COLO668 (cell line): ENCODE measurements at regions not wholly inside any gene's neighbourhood (a gene's known extent, or its start where the extent isn't known, plus 50 kb on each side); places are given as distances from the start of the nearest gene placed in this dataset.
"Not testable (repeated sequence)": the region's sequence is repeated elsewhere in the genome, so short reads cannot be mapped to it uniquely, and the experiment has no call there.

ENCODE experiments used
- DNase-seq: peaks from one replicate; lab custom pipeline; 2025; ENCODE audit not compliant: unreplicated experiment; lab: John Stamatoyannopoulos, UW

DNA sequence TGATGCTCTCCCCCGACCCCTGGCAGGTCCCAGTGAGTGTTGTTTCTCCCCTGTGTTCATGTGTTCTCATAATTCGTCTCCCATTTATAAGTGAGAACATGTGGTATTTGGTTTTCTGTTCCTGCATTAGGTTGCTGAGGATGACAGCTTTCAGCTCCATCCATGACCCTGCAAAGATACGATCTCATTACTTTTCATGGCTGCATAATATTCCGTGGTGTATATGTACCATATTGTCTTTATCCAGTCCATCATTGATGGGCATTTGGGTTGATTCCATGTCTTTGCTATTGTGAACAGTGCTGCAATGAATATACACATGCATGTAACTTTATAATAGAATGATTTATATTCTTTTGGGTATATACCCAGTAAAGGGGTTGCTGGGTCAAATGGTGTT is 321.5 kb downstream of the EMP1 start:
- not testable (repeated sequence) for DNase-seq

DNA sequence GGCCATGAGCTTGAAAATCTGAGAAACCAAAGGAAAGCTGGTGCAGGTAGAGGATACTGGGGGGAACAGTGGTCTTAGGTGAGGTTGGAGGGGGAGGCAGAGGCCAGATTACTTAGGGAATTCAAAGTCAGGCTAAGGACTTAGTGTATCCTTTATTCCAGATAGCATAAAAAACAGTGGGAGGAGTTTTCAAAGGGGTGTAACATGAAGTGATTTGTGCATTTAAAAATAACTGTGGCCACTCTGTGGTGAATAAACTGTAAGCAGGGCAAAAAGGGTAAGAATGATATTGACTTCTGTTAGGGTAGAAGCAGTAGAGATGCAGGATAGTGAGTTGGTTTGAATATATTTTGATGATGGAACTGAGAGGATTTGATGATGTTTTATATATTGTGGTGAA is 313.2 kb downstream of the EMP1 start:
- no peak for DNase-seq

DNA sequence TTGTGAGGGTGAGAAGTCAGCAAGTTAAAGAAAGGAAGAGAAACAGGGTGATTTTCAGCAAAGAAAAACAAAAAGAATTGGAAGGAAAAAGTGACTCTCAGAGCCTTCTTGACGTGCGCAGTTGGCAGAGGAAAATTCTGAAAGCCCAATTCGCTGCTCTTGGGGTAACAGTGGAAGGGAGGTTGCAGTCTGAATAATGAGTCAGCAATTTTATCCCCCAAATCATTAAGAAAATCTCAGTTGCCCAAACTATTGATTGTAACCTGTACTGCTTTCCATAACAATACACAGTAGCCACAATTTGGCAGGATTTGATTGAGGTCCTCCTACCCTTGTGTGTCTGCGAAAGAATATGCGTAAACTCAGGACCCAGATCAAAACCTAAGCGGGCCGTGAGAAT is 309.1 kb downstream of the EMP1 start:
- no peak for DNase-seq

DNA sequence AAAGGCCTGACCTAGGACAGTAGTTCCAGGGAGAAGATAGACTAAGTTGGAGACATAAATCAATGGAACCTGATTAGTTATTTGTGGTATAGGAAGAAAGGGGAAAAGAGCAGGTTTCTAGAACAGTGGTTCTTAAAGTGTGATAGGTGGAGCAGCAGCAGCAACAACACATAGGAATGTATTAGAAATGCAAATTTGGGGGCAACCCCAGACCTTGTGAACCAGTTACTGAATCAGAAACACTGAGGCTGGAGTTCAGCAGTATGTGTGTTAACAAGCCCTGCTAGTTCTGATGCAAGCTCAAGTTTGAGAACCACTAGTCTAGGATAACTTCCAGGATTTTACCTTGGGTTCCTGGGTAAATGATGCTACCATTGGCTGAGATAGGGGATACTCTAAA is 308.7 kb downstream of the EMP1 start:
- DNase-seq: no peak

DNA sequence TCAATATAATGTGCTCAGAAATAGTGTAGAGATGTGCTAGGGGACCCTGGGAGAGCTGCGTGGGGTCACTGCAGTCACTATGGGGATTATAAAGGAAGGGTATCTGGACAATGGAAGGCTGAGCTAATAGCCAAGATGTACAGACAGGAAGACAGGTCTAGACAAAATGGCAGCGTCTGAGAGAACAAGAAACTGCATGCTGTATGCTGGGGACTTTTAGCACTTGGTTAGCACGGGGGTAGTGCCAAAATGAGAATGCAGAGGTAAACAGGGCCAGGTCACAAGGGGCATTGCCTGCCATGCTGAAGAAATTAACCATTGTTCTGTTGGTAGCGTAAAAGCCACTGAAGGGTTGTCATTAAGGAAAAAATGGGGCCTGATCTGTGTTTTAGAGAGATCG is 308.2 kb downstream of the EMP1 start:
- DNase-seq: no peak

DNA sequence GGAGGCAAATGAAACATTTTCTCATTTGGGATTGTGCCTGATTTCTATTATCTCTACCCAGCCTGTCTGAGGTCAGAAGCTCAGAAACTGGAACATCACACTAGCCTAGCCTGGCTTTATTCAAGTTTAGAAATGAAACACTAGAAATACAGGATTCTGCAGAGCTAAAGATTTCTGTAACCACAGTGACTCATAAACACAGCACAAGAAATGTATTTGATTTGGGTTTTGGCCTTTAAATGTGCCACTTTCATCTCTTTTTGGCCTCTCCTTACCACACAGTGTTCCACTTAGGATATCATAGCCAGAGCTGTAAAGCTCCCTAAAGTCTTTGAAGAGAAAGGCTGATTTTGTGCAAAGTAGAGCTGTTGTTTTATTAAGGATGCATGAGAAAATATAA is 307.5 kb downstream of the EMP1 start:
- no peak for DNase-seq

DNA sequence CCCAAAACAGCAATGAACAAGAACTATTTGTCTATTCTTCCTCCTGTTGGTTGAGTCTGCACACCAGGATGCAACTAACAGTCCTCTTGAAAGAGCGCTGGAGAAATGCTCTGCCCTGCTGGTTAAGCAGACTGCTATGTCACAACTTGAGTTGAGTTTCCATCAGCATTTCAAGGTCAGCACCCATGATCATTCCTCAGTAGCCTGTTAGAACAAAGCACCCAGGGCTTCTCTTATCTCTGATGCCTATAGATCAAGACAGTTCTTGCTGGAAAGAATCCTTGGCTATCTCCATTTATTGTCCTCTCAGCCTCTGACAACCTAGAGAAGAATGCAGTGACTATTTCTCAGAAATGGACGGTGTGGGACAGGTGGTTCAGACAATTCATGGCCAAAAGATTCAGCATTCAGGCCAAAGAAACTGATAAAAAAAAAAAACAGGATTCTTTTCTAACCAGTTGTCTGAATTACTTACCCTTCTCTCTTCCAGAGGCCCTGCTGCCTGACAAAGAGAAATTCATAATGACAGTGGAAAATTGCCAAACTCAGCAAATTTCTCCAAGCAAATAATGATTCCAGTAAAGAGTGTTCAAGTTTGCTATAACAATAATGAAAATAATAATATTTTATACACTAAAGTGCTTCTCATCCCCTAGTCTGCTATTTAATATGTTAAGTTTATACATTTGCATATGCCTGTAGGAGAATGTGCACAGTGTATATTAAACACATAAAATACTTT is 306.7 kb downstream of the EMP1 start:
- DNase-seq: no peak

DNA sequence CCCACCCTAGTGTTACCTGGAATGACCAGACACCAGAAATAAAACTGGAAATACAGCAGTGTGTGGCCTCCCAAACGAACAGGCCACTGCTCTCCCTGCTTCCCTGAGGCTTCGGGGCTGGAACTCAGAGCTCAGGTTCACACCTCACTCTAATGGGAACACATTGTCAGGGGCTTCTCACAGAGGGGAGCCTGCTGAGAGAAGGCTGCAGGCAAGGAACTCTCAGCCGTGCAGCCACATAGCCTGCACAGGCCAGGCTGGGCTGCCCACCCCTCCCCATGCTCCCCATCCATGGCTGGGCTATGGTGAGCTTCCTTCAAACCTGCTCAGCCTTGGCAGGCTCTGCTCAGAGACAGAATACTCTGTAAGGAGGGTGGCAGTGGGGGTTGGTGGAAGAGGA is 302.5 kb downstream of the EMP1 start:
- DNase-seq: no peak

DNA sequence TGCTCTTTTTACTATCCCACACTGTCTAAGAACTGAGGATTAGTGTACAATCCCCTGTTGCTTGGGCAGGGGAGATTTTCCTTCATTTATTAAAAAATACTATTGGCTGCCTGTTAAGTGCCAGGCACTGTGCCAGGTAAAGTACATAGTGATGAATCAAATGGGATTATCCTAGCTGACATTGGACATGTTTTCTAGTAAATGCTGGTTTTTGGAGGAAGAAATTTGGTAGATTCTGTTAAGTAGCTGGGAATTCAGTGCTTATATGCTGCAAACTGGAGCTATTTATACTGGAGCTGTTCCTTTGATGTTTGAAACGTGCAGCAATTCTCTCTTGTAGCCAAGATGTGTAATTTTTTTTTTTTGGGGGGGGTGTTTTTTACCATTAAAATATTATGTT is 299.6 kb downstream of the EMP1 start:
- DNase-seq: no peak

DNA sequence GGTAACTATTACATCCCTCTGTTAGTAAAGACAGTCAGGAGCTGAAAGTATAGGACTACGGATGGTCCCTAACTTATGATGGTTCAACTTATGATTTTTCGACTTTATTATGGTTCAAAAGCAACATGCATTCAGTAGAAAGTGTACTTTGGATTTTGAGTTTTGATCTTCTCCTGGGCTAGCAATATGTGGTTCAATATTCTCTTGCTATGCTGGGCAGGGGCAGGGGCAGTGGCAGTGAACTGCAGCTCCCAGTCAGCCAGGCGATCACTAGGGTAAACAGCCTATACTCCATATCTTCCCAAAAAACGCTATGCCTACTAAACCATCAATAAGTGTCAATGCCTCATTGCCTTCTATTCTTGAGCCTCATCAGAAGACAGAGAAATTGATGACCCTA is 292.7 kb downstream of the EMP1 start:
- DNase-seq: no peak

DNA sequence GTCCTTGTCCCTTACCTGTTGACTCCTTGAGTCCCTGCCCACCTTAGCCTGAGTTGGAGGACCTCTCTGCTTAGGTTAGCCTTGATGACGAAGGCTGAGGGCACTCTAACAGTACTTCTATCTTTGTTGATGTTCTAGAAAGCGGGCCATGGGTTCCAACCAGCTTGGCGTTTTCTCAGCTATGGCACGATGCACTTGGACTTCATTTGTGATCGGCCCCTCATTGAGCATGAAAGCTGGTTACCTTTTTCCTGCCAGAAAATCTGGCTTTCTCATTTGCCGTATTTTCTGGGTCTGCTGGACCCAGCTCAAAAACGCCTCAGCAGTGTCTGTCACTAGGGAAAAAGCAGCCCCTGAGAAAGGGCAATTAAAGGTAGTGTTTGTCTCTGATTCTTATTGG is 290.8 kb downstream of the EMP1 start:
- DNase-seq: no peak

DNA sequence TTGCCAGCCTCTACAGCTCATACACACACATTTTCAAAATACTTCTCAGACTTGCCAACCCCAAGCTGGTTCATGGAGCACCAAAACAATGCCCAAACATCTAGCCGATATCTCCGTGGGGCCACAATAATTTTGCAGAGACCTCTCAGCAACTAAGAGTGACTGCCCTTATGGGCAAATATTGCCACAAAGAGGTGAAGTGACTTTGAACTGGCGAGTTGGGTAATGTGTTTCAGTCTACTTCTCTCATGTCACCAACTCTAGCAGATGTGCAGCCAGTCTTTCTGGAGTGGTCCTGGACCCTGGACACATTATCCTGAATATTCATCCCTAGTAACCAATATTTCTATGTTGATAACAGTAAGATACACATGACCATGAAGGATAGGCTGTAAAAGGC is 290.3 kb downstream of the EMP1 start:
- DNase-seq: no peak

DNA sequence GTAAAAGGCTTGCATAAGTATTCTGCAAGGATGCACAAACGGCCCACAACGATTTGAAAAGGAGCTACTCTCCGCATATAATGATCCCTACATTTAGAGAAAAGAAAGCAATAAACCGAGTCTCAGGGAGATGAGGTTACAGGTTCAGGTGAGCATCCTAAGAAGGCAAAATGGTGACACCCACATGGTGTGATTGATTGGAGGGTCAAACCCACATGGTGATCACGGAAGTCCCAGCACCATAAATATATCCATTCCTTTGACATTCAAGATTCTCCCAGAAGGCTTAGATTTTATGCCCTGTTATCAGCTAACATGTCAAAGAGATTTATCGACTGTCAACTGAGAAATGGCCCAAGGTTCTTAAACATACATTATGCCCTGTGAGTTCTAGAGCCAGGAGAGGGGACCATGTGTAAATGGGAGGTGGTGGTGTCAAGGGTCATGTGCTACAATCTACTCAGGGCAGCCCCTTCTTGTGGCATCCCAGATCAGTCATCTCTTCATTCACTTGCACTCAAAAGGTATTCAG is 282.2 kb downstream of the EMP1 start:
- no peak for DNase-seq

DNA sequence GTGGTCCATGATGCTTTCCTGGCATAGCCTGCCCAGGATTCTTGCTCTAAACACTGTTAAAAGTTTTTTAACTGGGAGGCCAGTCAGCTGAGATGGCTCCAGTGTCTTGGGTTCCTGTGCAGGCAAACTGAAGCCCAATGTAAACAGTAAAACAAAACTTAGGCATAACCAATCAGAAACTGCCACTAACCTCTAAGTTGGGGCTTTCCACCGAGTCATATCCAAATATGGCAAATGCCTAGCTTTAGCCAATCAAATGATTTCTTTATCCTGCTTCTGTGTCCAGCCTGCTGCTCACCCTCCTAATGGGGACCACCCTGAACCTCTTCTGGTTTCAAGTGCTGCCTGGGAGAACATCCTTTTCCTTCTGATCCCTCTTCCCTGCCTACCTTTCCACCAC is 277.9 kb downstream of the EMP1 start:
- DNase-seq: no peak

DNA sequence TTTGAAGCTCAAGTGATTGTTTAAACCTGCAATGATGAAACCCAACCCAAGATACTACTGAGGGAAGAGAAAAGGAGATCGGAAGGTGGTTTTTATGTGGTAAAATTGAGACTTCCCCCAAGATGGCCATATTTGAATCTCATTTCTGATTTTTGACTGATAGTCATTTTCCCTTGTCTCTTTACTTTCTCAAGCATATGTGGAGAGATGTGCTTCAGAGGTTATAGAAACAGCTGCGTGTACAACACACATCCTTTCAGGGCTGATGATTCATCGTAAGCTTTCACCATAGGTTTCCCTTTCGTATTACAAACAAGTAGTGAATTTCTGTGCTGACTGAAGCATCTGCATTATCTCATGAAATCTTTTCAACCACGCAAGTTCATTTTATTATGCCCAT is 276.2 kb downstream of the EMP1 start:
- DNase-seq: no peak

DNA sequence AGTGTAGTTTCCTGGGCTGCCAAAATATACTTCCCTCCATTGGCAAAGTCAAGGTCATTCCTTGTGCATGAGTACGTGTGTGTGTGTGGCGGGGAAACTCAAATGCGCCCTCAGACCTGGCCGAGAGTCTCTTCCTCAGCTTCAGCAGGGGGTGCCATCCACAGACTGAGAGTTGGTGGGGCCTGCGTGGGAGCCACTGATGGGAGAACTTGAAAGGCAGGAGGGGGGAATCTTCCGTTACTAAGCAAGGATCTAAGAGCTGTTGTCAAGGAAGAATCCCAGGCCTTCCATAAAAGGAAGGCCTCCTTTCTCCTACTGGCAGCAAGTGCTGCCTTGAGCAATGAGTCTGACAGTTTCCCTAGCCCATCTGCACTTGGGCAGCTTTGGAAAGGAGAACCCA is 274.9 kb downstream of the EMP1 start:
- DNase-seq: no peak

DNA sequence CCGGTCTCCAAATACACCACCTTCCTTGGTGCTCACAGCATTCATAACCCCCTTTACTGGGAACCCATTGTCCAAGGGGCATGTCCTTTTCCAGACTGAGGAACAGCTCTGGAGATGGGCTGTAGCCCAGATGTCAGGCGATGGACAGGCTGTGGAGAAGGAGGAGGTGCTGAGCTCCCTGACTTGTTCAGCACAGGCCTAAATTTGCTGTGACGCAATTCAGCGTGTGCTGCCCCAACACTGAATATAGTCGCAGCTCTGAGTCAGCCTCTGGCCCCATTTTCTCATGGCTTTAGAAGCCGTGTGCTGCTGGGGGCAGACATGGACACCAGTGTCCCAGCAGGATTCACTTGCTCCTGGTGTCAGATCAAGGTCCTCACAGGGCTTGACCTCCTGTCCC is 269.1 kb downstream of the EMP1 start:
- no peak for DNase-seq

DNA sequence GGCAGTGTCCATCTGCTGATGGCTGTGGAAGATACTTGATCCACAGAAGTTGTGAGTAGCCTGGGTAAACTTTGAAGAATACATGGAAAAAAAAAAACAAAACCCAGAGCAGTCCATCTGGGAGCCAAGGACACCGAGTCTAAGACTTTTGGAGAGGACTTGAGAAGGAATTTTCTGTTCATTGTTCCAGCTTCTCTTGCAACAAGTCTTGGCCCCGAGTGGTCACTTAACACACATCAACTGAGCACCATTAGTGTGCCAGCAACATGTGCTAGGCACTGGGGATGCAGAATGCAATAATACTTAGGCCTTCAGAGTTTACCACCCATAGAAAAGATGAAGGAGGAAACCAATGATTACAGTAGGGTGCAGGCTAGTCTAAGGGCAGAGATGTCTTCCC is 266.7 kb downstream of the EMP1 start:
- DNase-seq: no peak

DNA sequence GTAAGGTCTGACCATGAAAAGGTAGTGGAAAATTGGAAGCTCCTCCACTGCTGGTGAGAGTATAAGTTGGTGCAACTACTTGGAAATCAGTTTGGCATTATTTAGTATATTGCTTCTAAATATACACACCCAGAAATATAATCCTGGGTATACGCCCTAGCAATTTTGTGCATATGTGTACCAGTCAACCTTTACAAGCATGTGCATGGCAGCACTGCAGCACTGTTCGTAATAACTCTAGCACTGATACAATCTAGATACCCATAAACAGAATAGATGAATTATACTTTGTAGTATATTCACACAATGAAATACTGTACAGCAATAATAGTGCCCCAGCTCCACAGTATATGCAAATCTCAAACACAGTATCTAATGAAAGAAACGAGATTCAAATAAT is 265.9 kb downstream of the EMP1 start:
- no peak for DNase-seq

DNA sequence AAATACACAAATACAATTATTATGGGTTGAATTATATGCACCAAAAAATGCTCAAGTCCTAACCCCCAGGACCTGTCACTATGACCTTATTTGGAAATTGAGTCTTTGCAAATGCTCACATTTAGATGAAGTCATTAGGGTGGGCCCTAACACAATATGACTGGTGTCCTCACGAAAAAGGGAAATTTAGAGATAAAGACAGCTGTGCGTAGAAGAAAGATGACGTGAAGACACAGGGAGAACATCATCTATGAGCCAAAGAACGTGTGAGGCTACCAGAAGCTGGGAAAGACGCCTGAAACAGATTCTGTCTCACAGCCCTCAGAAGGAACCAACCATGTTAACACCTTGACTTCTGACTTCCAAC is 259.2 kb downstream of the EMP1 start:
- DNase-seq: no peak

DNA sequence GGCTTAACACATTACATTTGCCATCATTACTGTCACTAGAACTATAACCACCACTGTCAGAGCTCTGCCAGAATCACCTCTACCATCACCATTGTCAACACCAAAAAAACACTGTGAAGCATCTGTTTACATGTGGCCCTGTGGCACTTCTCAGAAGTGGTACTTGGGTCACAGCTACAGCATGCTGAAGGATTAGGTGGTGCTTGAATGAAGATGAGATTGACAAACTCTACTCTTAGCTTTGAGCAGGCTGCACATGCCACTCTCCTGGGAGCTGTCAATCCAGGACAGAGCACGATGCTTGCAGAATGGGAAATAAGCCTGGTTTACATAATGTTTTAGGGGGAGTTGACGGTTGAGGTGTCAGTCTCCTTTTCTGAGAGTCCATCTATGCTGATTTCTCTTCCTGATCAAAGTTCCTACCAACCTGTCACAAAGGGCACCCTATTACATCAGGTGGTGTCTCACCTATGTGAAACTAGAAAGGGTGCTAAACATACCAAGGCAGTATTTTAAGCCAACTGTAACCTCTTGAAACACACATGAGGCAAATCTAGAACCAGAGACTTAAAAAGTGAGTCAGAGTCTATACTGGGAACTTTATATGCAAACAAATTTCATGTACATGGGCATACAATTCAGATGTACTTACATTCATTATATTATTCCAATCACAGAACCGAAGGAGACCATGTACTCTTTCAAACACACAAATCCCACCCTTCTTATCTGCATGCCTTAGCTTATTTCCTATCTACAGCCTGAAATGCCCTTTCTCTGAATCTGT is 258.7 kb downstream of the EMP1 start:
- no peak for DNase-seq

DNA sequence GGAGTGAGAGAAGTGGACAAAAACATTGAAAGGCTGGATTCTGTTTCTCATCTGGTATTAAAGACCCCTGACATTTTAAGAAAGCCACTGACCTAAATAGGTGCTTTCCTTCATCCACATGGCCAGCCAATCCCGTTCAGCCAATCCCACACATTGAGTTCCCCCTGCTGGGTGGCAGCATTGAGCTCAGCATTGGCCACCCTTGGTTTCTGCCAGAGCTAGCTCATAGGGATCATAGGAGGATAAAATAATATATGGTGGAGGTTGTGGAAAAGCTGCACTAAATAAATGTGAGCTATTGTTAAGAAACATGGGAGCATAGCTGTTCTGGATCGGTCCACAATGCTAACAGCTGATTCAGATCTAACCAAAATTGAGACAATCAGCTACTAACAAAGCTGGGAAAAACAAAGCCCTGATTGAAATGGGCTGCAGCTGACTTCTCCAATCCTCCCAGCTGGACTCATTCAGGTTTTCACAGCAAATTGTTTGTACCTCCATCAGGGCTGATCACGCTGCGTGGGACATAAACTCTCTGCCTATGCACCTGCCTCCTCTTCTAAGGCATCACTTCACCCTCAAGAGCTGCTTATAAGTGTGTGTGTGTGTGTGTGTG is 256.5 kb downstream of the EMP1 start:
- no peak for DNase-seq
